Stomach (tissue), 4 donors: ENCODE measurements at regions not wholly inside any gene's neighbourhood (a gene's known extent, or its start where the extent isn't known, plus 50 kb on each side); places are given as distances from the start of the nearest gene placed in this dataset.

Experiments
- CTCF ChIP-seq, 7 experiments: fragments of 450-650 bp in 4 of 7; fragments of 200-600 bp in 3 of 7; sonication (generic) in 3 of 7; IDR thresholded peaks; one replicate each; pipeline ENCODE4 v1.5.1; 2016 to 2019; ENCODE audit warnings: antibody characterized with exemption in 7 of 7, control low read depth in 2 of 7, mild to moderate bottlenecking in 1 of 7
- EP300 ChIP-seq: sonication (generic); formaldehyde crosslinking; IDR thresholded peaks from one replicate; pipeline ENCODE4 v1.6.1; 2017; ENCODE audit warnings: antibody characterized with exemption
- POLR2AphosphoS5 ChIP-seq, 3 donors: sonication (generic); formaldehyde crosslinking; IDR thresholded peaks; one replicate each; pipeline ENCODE4 v1.6.1; 2016; ENCODE audit warnings: antibody characterized with exemption in 3 of 3

GRCh38 chr5:5969942-5970483 lies 408.3 kb downstream of the MED10 start:
- TF ChIP-seq CTCF (IDR thresholded peaks at IDR 0.05): no peak
- TF ChIP-seq EP300: no peak
- TF ChIP-seq POLR2AphosphoS5 (IDR thresholded peaks at IDR 0.05): no peak
